NCI-H187 treated with DMSO at 0.1 percent for 48 hours (cell line): ENCODE measurements at regions not wholly inside any gene's neighbourhood (a gene's known extent, or its start where the extent isn't known, plus 50 kb on each side); places are given as distances from the start of the nearest gene placed in this dataset.
"Not testable (repeated sequence)": the region's sequence is repeated elsewhere in the genome, so short reads cannot be mapped to it uniquely, and the experiment has no call there.

Experiments
- DNase-seq: peaks from one replicate; lab custom pipeline; 2025; lab: John Stamatoyannopoulos, UW

DNA sequence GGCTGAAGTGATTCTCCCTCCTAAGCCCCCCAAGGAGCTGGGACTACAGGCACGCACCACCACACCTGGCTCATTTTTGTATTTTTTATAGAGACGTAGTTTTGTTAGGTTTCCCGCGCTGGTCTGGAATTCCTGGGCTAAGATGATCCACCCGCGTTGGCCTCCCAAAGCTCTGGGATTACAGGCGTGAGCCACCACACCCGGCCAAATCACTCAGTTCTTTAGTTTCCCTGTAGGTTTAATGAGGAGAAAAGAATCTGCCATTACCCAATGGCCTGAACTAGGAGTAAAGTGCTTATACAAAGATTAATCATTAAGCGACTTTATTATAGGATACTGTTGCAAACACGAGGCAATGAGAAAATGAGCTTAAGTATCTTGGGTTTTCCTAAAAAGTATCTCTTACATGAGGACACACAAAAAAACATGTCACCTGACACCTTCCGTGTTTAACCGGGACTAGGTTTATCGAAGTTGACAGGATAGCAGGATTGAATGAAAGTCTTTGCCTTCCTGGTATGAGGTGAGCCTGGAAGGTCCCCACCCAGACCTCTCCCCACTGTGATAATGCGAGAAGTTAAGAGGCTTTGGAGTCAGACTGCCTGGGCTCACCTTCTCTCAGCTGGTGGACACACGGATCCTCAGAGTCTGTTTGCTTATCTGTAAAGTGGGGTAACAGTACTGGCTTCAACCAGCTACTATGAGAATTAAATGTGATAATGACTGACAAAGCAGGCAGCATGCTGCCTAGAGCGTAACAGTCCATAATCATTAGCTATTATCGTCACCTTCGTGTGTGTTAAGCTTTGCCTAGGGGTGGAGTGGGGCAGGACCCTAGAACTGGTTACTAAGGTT, 133.5 kb upstream of the KRAS start:
- DNase-seq: no peak

- DNase-seq: no peak
These were observed 131.8 kb upstream of the KRAS start for GRCh38 chr12:25382311-25383106.

GRCh38 chr12:25377469-25378177, 126.9 kb upstream of the KRAS start:
- DNase-seq: no peak

GRCh38 chr12:25376985-25377384, 126.3 kb upstream of the KRAS start:
- no peak for DNase-seq

DNA sequence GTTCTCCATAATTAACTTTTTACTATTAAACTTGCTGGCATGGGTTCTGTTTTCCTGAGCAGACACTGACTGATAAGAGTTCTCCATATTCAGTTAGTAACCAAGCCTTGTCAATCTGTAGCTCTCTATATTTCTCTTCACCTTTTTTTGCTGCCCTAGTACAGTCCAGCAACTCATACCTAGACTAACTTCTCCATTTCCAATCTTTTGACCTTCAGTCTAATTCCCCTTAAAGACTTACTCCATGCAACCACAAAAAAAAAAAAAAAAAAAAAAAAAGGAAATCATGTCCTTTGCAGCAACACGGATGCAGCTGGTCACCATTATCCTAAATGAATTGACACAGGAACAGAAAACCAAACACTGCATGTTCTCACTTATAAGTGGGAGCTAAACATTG, 125.7 kb upstream of the KRAS start:
- DNase-seq: no peak

DNA sequence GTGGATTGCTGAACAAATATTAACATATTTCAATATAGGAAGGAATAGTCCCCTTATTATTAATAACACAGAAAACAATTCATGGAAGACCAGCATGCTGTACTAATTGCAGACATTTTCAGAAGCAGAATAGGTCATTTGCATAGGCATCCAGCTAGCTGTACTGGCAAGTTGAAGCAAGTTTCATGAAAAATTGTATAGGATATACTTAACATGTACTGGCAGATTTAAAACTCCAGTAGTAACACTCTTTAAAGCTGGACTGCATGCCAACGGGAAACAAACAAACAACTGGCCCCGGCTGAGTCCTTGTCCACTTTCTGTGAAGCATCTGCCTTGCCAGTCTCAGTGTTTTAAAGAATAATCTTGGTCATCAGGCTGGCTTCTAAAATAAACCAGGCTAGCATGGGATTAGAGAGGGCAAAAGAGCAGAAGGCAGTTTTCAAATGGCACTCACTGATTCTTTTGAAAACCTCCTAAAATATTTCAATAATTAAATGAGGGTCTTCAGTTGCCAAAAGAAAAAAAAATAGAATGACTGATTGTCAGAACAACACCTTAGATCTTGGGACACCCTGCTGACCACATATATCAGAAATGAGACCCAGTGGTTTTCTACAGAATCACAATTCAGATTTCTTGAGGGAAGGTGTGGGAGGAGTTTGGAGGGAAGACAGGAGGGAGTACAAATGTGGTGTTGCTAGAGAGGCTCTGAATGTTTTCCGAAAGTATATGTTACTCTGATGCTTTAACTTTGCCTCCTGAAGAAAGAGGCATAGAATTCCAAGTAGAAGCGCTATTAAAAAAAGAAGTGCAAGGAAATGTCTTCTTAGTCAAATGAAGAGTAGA, 122.5 kb upstream of the KRAS start:
- no peak for DNase-seq

DNA sequence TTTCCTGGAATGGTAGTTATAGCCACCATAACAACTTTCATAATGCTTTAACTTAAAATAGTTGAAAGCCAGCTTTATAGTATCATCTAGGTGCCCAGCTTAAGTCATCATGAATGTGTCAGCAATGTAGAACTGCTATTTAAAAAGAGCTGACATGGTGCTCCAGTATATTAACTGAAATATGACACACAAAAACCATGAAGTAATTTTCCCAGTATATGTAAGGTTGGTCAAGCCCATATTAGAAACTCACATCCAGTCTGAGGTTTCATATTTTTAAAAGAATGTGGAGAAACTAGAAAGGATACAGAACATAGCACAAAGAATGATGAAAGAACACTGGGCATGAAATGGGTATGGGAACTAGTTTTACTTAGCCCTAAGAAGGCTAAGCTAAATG, 121.3 kb upstream of the KRAS start:
- DNase-seq: no peak

- no peak for DNase-seq
These were observed 117.8 kb upstream of the KRAS start for GRCh38 chr12:25368557-25368956.

DNA sequence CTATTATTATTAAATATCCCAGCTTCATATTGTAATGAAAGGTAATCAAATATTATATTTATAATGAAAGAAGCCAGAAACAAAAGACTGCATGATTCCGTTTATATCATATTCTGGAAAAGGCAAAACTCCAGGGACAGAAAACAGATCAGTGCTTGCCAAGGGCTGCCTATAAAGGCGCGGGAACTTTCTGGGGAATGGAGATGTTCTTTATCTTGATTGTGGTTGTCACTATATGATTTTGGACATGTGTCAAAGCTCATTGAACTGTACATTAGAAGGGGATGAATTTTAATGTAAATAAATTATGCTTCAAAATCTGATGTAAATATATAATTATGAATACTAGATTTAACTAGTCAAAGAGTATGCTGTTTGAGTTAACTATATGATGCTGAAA, 115.4 kb upstream of the KRAS start:
- DNase-seq: no peak

DNA sequence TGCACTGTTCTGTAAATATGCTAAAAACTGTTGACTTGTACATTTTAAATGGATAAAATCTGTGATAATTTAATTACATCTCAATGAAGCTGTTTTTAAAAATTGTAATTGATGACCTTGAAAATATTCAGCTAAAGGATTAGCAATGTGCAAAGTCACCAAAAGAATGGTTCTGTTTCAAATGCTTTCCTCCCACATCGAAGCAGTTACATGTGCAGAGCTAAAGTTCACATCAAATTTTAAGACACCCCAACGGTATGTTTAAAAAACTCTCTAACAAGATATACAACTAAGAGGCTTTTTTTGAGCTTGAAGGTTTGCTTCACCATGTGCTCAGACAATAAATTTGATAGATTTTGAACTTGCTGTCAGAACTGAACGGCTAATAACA, 114.6 kb upstream of the KRAS start:
- no peak for DNase-seq

- no peak for DNase-seq
These were observed 114.0 kb upstream of the KRAS start for GRCh38 chr12:25364529-25365339.

DNA sequence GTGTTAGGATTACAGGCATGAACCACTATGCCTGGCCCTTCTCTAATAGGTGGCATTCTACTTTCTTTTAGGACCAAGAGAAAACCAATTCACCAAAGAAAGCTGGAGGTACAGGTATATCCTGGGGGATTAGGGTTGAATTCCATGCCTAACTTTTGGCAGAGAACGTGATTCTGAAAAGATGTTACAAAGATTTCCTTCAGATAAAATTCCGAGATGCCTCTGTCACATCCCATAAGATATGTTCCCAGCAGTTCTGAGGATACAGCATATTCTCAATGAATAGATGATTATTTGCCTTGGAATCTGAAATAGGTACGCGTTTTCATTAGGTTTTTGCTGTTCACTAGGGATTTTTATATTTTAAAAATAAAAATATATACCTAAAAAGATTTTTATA, 111.9 kb upstream of the KRAS start:
- no peak for DNase-seq

DNA sequence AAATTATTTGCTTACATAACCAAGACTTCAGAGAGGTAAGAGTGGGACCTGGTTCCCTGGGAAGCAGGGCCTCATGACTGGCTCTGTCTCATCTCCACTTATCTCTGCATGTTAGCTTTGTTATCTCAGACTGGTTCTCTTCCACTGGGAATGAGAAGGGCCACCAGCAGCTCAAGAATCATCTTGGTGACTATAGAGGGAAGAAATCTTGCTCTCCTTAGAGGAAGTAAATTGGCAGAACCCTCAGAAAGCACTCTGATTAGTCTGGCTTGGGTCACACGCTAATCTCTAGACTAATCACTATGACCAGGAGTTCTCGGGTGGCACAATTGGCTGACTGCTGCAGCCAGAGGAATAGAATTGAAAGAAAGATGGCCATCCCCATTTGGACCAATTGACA, 110.8 kb upstream of the KRAS start:
- DNase-seq: no peak

GRCh38 chr12:25357595-25357994, 106.9 kb upstream of the KRAS start:
- DNase-seq: no peak

GRCh38 chr12:25352942-25353341, 102.2 kb upstream of the KRAS start:
- DNase-seq: not testable (repeated sequence)

DNA sequence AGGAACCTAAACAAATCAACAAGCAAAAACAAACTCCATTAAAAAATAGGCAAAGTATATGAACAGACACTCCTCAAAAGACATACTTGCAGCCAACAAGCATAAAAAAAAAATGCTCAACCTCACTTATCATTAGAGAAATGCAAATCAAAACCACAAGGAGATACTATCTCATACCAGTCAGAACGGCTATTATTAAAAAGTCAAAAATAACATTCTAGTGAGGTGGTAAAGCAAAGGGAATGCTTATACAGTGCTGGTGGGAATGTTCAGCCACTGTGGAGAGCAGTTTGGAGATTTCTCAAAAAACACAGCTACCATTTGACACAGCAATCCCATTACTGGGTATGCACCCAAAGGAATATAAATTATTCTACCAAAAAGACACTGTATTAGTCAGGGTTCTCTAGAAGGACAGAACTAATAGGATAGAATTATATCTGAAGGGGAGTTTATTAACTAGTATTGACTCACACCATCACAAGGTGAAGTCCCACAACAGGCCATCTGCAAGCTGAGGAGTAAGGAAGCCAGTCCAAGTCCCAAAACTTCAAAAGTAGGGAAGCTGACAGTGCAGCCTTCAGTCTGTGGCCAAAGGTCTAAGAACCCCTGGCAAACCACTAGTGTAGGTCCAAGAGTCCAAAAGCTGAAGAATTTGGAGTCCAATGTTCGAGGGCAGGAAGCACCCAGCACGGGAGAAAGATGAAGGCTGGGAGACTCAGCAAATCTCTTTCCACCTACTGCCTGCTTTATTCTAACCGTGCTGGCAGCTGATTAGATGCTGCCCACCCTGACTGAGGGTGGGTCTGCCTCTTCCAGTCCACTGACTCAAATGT, 101.6 kb upstream of the KRAS start:
- no peak for DNase-seq

DNA sequence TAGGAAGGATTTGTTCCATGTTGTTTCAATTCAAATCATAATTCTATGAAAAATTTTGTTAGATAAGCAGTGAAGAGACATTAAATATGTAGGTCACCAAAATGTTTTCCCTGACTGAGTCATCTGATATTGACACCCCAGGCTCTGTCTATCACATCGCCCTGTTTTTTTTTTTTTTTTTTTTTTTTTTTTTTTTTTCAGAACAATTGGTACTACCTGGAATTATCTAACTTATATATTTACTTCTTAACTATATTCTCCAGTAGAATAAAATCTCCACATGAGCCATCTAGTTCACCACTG, 97.8 kb upstream of the KRAS start:
- DNase-seq: no peak

GRCh38 chr12:25347716-25348592, 97.2 kb upstream of the KRAS start:
- no peak for DNase-seq

DNA sequence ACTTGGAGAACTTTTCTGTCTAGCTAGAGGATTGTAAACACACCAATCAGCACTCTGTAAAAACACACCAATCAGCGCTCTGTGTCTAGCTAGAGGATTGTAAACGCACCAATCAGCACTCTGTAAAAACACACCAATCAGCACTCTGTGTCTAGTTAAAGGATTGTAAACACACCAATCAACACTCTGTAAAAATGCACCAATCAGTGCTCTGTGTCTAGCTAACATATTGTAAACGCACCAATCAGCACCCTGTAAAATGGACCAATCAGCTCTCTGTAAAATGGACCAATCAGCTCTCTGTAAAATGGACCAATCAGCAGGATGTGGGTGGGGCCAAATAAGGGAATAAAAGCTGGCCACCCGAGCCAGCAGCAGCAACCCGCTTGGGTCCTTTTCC, 91.1 kb upstream of the KRAS start:
- not testable (repeated sequence) for DNase-seq
